Vagina (tissue), 2 donors: ENCODE measurements at regions not wholly inside any gene's neighbourhood (a gene's known extent, or its start where the extent isn't known, plus 50 kb on each side); places are given as distances from the start of the nearest gene placed in this dataset.

Experiments
- CTCF ChIP-seq, 3 experiments: fragments of 450-650 bp in 2 of 3; fragments of 200-600 bp in 1 of 3; sonication (generic) in 1 of 3; IDR thresholded peaks; one replicate each; pipeline ENCODE4 v1.5.1; 2017 to 2019; ENCODE audit warnings: antibody characterized with exemption in 3 of 3, mild to moderate bottlenecking in 2 of 3, moderate library complexity in 2 of 3
- POLR2A ChIP-seq, 2 donors: fragments of 450-650 bp; IDR thresholded peaks; one replicate each; pipeline ENCODE4 v1.6.1; 2017; ENCODE audit warnings: antibody characterized with exemption in 2 of 2, mild to moderate bottlenecking in 2 of 2, moderate library complexity in 2 of 2

DNA sequence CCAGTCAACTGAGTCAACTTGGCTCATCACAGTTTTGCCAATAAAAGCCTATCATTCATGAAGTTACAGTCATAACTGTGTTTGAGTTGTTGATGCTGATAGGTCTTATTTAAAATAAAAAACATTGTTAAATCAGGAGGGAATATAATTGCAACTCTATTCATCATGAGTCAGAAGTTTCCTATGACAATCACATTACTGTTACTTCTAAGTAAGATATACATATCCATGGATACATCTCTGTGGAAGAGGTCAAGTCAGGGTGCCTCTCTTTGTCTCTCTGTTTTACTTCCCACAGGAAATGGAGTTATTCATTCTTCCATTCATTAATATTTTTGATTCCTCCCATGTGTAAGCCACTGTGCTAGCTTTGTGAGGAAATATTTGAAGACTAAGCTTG is 2015.4 kb upstream of the WWC1 start:
- TF ChIP-seq CTCF (IDR thresholded peaks at IDR 0.05) (no peak), POLR2A (IDR thresholded peaks at IDR 0.05) (no peak)
